Heart left ventricle (tissue), 13 donors: ENCODE measurements at regions not wholly inside any gene's neighbourhood (a gene's known extent, or its start where the extent isn't known, plus 50 kb on each side); places are given as distances from the start of the nearest gene placed in this dataset.

Experiments
- CTCF ChIP-seq, 12 donors: fragments of 200-600 bp; sonication (generic) in 4 of 12; IDR thresholded peaks; one replicate each; pipeline versions ENCODE4 v1.5.0 to v1.8.0; 2018 to 2022; ENCODE audit warnings: antibody characterized with exemption in 12 of 12, mild to moderate bottlenecking in 5 of 12
- POLR2A ChIP-seq, 2 donors: fragments of 450-650 bp; IDR thresholded peaks; one replicate each; pipeline ENCODE4 v1.6.1; 2017; ENCODE audit warnings: antibody characterized with exemption in 2 of 2, mild to moderate bottlenecking in 2 of 2, moderate library complexity in 2 of 2
- donor health status: ischemic (EF 13 %, LVEDD 7.1; RV severe dilation, severe dysfunction).
- donor health status: DM: no; HTN: yes; CAD: no.
- donor health status: DM: no; HTN: no; CAD: no.
- donor health status: ischemic (EF 25% LVEDD 6.9; RV normal size, moderate dysfunction).
- donor health status: ischemic (EF 25% LVEDD 5.7; RV mildly dilated, moderate dysfunction).
- donor health status: ischemic (EF 35%, LVEDD 5.7; RV mildly dilated, moderate dysfunction).
- donor health status: nonischemic (EF 11% LVEDD 7.7; RV severe dilation, severe dysfunction).
- donor health status: DM: yes; HTN: yes; CAD: no.
- donor health status: PGD.
- donor health status: ischemic (EF 29% LVEDD 5.4; RV normal size, mild dysfunction).
- donor health status: nonischemic (EF 23%, LVEDD 6.1; RV moderate dilation, normal function).

- no peak for TF ChIP-seq CTCF (IDR thresholded peaks at IDR 0.05)
- no peak for TF ChIP-seq POLR2A (IDR thresholded peaks at IDR 0.05)
These were observed 679.4 kb upstream of the ADGRL2 start for GRCh38 chr1:81121306-81121705.
